Fibroblast of pulmonary artery (primary cell): ENCODE measurements at regions not wholly inside any gene's neighbourhood (a gene's known extent, or its start where the extent isn't known, plus 50 kb on each side); places are given as distances from the start of the nearest gene placed in this dataset.

ENCODE experiments used
- DNase-seq: peaks from one replicate; pipeline ENCODE4 v3.0.0-alpha.2; 2010; ENCODE audit warnings: low read depth
- H3K4me3 ChIP-seq: replicated peaks from 2 replicates; pipeline ENCODE4 v1.5.1; 2011; ENCODE audit warnings: low read depth, mild to moderate bottlenecking, control low read depth, low read length, moderate library complexity
- CTCF ChIP-seq: IDR thresholded peaks from 2 replicates; pipeline ENCODE4 v1.5.1; 2011; ENCODE audit warnings: mild to moderate bottlenecking, control low read depth, low read length, inconsistent platforms; ENCODE audit errors: missing control alignments

- TF ChIP-seq CTCF: no peak
- H3K4me3 ChIP-seq: no peak overlapping the region
- DNase-seq: no peak
These were observed 471.4 kb downstream of the ADRA2A start for GRCh38 chr10:111548084-111548726.

GRCh38 chr10:111551001-111551400 is 474.2 kb downstream of the ADRA2A start:
- TF ChIP-seq CTCF: no peak
- no peak for DNase-seq
- H3K4me3 ChIP-seq: no peak overlapping the region

GRCh38 chr10:111556666-111557065 is 479.8 kb downstream of the ADRA2A start:
- TF ChIP-seq CTCF: no peak
- no peak overlapping the region for H3K4me3 ChIP-seq
- DNase-seq: no peak

- DNase-seq: no peak
- no peak for TF ChIP-seq CTCF
These were observed 481.4 kb downstream of the ADRA2A start for GRCh38 chr10:111558211-111558610.

GRCh38 chr10:111560027-111560426 is 483.2 kb downstream of the ADRA2A start:
- no peak for DNase-seq
- no peak for TF ChIP-seq CTCF
- H3K4me3 ChIP-seq: no peak overlapping the region

More at GRCh38 chr10:111558211-111558610, 481.4 kb downstream of the ADRA2A start:
- H3K4me3 ChIP-seq: no peak overlapping the region

GRCh38 chr10:111561124-111561523 is 484.3 kb downstream of the ADRA2A start:
- H3K4me3 ChIP-seq: no peak overlapping the region
- no peak for DNase-seq
- TF ChIP-seq CTCF: no peak

GRCh38 chr10:111565542-111565941 is 488.7 kb downstream of the ADRA2A start:
- no peak overlapping the region for H3K4me3 ChIP-seq
- TF ChIP-seq CTCF: no peak
- no peak for DNase-seq
